Retinal pigment epithelial cell (primary cell): ENCODE measurements at regions not wholly inside any gene's neighbourhood (a gene's known extent, or its start where the extent isn't known, plus 50 kb on each side); places are given as distances from the start of the nearest gene placed in this dataset.

Source experiments
- DNase-seq: peaks from one replicate; pipeline ENCODE4 v3.0.0-alpha.2; 2010; ENCODE audit warnings: low read depth
- H3K4me3 ChIP-seq: 2 replicates; pipeline ENCODE4 v1.5.1; 2011; ENCODE audit warnings: mild to moderate bottlenecking, low read length, control low read depth, moderate library complexity
- CTCF ChIP-seq: conservative IDR thresholded peaks from 2 replicates; pipeline ENCODE4 v1.5.1; 2011; ENCODE audit warnings: low read depth, low read length, control low read depth, inconsistent platforms

- no peak for TF ChIP-seq CTCF
- no peak for DNase-seq
- no peak overlapping the region for H3K4me3 ChIP-seq
Observed at GRCh38 chrX:36787752-36788151, 220.4 kb upstream of the FAM47C start.

GRCh38 chrX:36803151-36803550, 205.0 kb upstream of the FAM47C start:
- no peak overlapping the region for H3K4me3 ChIP-seq
- no peak for DNase-seq
- TF ChIP-seq CTCF = no peak

- no peak for TF ChIP-seq CTCF
- no peak for DNase-seq
- H3K4me3 ChIP-seq = no peak overlapping the region
Observed at GRCh38 chrX:36804066-36804465, 204.1 kb upstream of the FAM47C start.

GRCh38 chrX:36844857-36845256, 163.3 kb upstream of the FAM47C start:
- no peak overlapping the region for H3K4me3 ChIP-seq
- DNase-seq = no peak
- TF ChIP-seq CTCF = no peak

GRCh38 chrX:36847496-36847895, 160.7 kb upstream of the FAM47C start:
- H3K4me3 ChIP-seq = no peak overlapping the region
- no peak for TF ChIP-seq CTCF
- DNase-seq = no peak

- DNase-seq = no peak
- TF ChIP-seq CTCF = no peak
- no peak overlapping the region for H3K4me3 ChIP-seq
Observed at GRCh38 chrX:36849407-36849806, 158.8 kb upstream of the FAM47C start.

- peak; percentile 35 for TF ChIP-seq CTCF
- no peak overlapping the region for H3K4me3 ChIP-seq
- no peak for DNase-seq
Observed at GRCh38 chrX:36856849-36857248, 151.3 kb upstream of the FAM47C start.
